Breast epithelium (tissue), 3 donors: ENCODE measurements at regions not wholly inside any gene's neighbourhood (a gene's known extent, or its start where the extent isn't known, plus 50 kb on each side); places are given as distances from the start of the nearest gene placed in this dataset.

ENCODE experiments used
- CTCF ChIP-seq, 3 donors: fragments of 450-650 bp; IDR thresholded peaks; one replicate each; pipeline ENCODE4 v1.5.1; 2016 to 2017; ENCODE audit warnings: antibody characterized with exemption in 3 of 3, mild to moderate bottlenecking in 3 of 3, moderate library complexity in 3 of 3
- POLR2A ChIP-seq: fragments of 450-650 bp; IDR thresholded peaks from one replicate; pipeline ENCODE4 v1.6.1; 2016; ENCODE audit warnings: antibody characterized with exemption, mild to moderate bottlenecking, moderate library complexity
- POLR2AphosphoS5 ChIP-seq, 3 donors: sonication (generic); formaldehyde crosslinking; IDR thresholded peaks; one replicate each; pipeline ENCODE4 v1.6.1; 2017; ENCODE audit warnings: antibody characterized with exemption in 3 of 3

GRCh38 chr5:124871303-124871702, 124.9 kb upstream of the ZNF608 start:
- TF ChIP-seq POLR2AphosphoS5 (IDR thresholded peaks at IDR 0.05) (no peak), CTCF (IDR thresholded peaks at IDR 0.05) (no peak), POLR2A (no peak)
